ENCODE measurements at regions not wholly inside any gene's neighbourhood (a gene's known extent, or its start where the extent isn't known, plus 50 kb on each side); places are given as distances from the start of the nearest gene placed in this dataset.

DNA sequence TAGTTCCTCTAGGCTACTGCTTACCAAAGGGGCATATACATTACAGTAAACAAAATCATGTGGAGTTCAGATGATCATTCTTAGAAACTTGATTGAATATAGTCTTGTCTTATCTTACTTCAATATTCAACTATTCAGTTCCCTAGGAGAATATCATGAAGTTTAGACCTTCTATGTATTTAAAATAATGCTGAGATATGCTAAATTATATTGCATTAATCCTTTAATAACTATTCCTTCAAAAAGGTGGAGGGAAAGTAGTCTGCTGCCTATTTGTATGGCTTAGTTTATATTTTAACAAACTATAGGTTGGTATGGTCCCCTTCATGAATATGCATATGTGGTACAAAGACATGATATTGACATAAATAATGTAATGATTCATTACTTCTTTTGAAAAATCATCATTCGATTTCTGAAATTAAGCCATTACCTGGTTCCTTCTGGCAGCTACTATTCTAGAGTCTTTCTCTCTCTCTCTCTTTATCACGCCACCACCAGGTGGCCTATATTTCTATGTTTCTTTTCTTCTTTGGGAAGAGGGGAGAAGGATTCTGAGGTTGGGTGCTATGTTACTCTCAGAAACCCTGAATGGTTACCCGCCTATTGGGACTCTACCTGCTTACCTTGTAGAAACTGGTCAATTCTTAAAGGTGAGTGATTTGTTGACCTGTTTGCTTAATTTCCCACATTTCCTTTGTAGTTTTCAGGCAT is 855.8 kb downstream of the HACE1 start:
- H2BK5ac ChIP-seq (ENCODE audit: low read depth, low read length, poor library complexity, severe bottlenecking) = no peak overlapping the region
- H3K4me2 ChIP-seq (ENCODE audit: low read length, poor library complexity, severe bottlenecking) = no peak overlapping the region
- H2BK15ac ChIP-seq (ENCODE audit: low read depth, poor library complexity, severe bottlenecking) = no peak overlapping the region
- H4K91ac ChIP-seq (ENCODE audit: low read length) = no peak overlapping the region
- H3K36me3 ChIP-seq (ENCODE audit: control insufficient read depth in 1 of 2, insufficient read depth in 2 of 2, low read depth in 1 of 2, low read length in 2 of 2) = no peaks in the 10 kb centered on the region
- no peak overlapping the region for H2AFZ ChIP-seq (ENCODE audit: low read depth, low read length)
- no peak overlapping the region for H4K8ac ChIP-seq (ENCODE audit: low read length)
- no peak overlapping the region for H3K4me3 ChIP-seq (ENCODE audit: insufficient read depth in 1 of 2, low read depth in 1 of 2, low read length in 2 of 2)
- no peaks in the 10 kb centered on the region for H3K27me3 ChIP-seq (ENCODE audit: control insufficient read depth in 1 of 2, insufficient read depth in 1 of 2, low read length in 2 of 2)
- H2AK5ac ChIP-seq (ENCODE audit: low read length, severe bottlenecking) = no peak overlapping the region
- no peak overlapping the region for H3K18ac ChIP-seq (ENCODE audit: low read depth in 1 of 2, low read length in 2 of 2)
- H2BK120ac ChIP-seq (ENCODE audit: low read depth, low read length) = no peak overlapping the region
- H2BK12ac ChIP-seq (ENCODE audit: low read length in 2 of 2) = no peak overlapping the region
- no peak overlapping the region for H3K14ac ChIP-seq (ENCODE audit: low read length in 2 of 2)
- no peaks in the 10 kb centered on the region for H3K9me3 ChIP-seq (ENCODE audit: control insufficient read depth, low read length)
- no peak overlapping the region for H3K9ac ChIP-seq (ENCODE audit: low read length)
- WGBS = 83% methylated on average over 1 of the region's 3 CpGs
- no peak overlapping the region for H3K23ac ChIP-seq (ENCODE audit: low read length in 2 of 2)
- DNase-seq = no peak
- H3K4ac ChIP-seq (ENCODE audit: low read depth in 1 of 2, low read length in 2 of 2) = no peak overlapping the region
- H3K27ac ChIP-seq (ENCODE audit: low read length, poor library complexity, severe bottlenecking) = no peak overlapping the region
- no peaks in the 10 kb centered on the region for H3K4me1 ChIP-seq (ENCODE audit: control insufficient read depth, insufficient read depth, low read depth, low read length)
- H3K79me1 ChIP-seq (replicated peaks; ENCODE audit: low read length, poor library complexity, severe bottlenecking) = no peaks in the 10 kb centered on the region

- Histone ChIP-seq H3K14ac (ENCODE audit: low read length in 2 of 2) (no peak overlapping the region), H2BK12ac (ENCODE audit: low read length in 2 of 2) (no peak overlapping the region), H2BK5ac (ENCODE audit: low read depth, low read length, poor library complexity, severe bottlenecking) (no peak overlapping the region), H2BK15ac (ENCODE audit: low read depth, poor library complexity, severe bottlenecking) (no peak overlapping the region), H2AFZ (ENCODE audit: low read depth, low read length) (no peak overlapping the region), H3K79me1 (replicated peaks; ENCODE audit: low read length, poor library complexity, severe bottlenecking) (no peaks in the 10 kb centered on the region), H3K36me3 (ENCODE audit: control insufficient read depth in 1 of 2, insufficient read depth in 2 of 2, low read depth in 1 of 2, low read length in 2 of 2) (no peaks in the 10 kb centered on the region), H3K4me1 (ENCODE audit: control insufficient read depth, insufficient read depth, low read depth, low read length) (no peaks in the 10 kb centered on the region), H3K27ac (ENCODE audit: low read length, poor library complexity, severe bottlenecking) (no peak overlapping the region), H3K4ac (ENCODE audit: low read depth in 1 of 2, low read length in 2 of 2) (no peak overlapping the region), H3K9ac (ENCODE audit: low read length) (no peak overlapping the region), H3K4me3 (ENCODE audit: insufficient read depth in 1 of 2, low read depth in 1 of 2, low read length in 2 of 2) (no peak overlapping the region), H3K9me3 (ENCODE audit: control insufficient read depth, low read length) (no peaks in the 10 kb centered on the region), H3K27me3 (ENCODE audit: control insufficient read depth in 1 of 2, insufficient read depth in 1 of 2, low read length in 2 of 2) (no peaks in the 10 kb centered on the region), H2AK5ac (ENCODE audit: low read length, severe bottlenecking) (no peak overlapping the region), H3K4me2 (ENCODE audit: low read length, poor library complexity, severe bottlenecking) (no peak overlapping the region), H3K18ac (ENCODE audit: low read depth in 1 of 2, low read length in 2 of 2) (no peak overlapping the region), H4K8ac (ENCODE audit: low read length) (no peak overlapping the region), H2BK120ac (ENCODE audit: low read depth, low read length) (no peak overlapping the region), H3K23ac (ENCODE audit: low read length in 2 of 2) (no peak overlapping the region), H4K91ac (ENCODE audit: low read length) (no peak overlapping the region)
- DNase-seq = no peak
- WGBS = no CpG with 5 or more reads among the region's 1 CpG
Measured at GRCh38 chr6:103995571-103995970, 864.1 kb downstream of the HACE1 start.

DNA sequence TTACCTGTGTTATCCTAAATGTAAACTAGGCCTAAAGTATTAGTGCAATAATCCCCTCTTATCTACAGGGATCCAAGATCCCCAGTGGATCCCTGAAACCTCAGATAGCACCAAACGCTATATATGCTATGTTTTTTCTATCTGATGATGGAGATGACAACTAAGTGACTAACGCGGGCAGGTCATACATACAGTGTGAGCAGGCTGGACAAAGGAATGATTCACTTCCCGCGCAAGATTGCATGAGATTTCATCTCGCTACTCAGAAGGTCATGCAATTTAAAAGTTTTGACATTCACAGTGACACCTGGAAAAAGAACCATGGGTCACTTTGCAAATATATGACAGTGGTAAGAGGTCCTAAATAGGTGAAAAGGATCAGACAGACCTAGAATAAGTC is 875.9 kb downstream of the HACE1 start:
- Histone ChIP-seq H2AK5ac (ENCODE audit: low read length, severe bottlenecking) (no peak overlapping the region), H3K4ac (ENCODE audit: low read depth in 1 of 2, low read length in 2 of 2) (no peak overlapping the region), H2AFZ (ENCODE audit: low read depth, low read length) (no peak overlapping the region), H2BK120ac (ENCODE audit: low read depth, low read length) (no peak overlapping the region), H3K9ac (ENCODE audit: low read length) (no peak overlapping the region), H4K8ac (ENCODE audit: low read length) (no peak overlapping the region), H4K91ac (ENCODE audit: low read length) (no peak overlapping the region), H3K9me3 (ENCODE audit: control insufficient read depth, low read length) (no peaks in the 10 kb centered on the region), H3K4me3 (ENCODE audit: insufficient read depth in 1 of 2, low read depth in 1 of 2, low read length in 2 of 2) (no peak overlapping the region), H3K23ac (ENCODE audit: low read length in 2 of 2) (no peak overlapping the region), H3K18ac (ENCODE audit: low read depth in 1 of 2, low read length in 2 of 2) (no peak overlapping the region), H3K79me1 (replicated peaks; ENCODE audit: low read length, poor library complexity, severe bottlenecking) (no peaks in the 10 kb centered on the region), H3K4me1 (ENCODE audit: control insufficient read depth, insufficient read depth, low read depth, low read length) (no peaks in the 10 kb centered on the region), H3K4me2 (ENCODE audit: low read length, poor library complexity, severe bottlenecking) (no peak overlapping the region), H3K36me3 (ENCODE audit: control insufficient read depth in 1 of 2, insufficient read depth in 2 of 2, low read depth in 1 of 2, low read length in 2 of 2) (no peaks in the 10 kb centered on the region), H2BK5ac (ENCODE audit: low read depth, low read length, poor library complexity, severe bottlenecking) (no peak overlapping the region), H2BK15ac (ENCODE audit: low read depth, poor library complexity, severe bottlenecking) (no peak overlapping the region), H3K27ac (ENCODE audit: low read length, poor library complexity, severe bottlenecking) (no peak overlapping the region), H2BK12ac (ENCODE audit: low read length in 2 of 2) (no peak overlapping the region), H3K27me3 (ENCODE audit: control insufficient read depth in 1 of 2, insufficient read depth in 1 of 2, low read length in 2 of 2) (no peaks in the 10 kb centered on the region), H3K14ac (ENCODE audit: low read length in 2 of 2) (no peak overlapping the region)
- 67% methylated on average over 6 of the region's 6 CpGs for WGBS
- DNase-seq = peak; percentile 17

GRCh38 chr6:103983011-103983410 is 876.7 kb downstream of the HACE1 start:
- Histone ChIP-seq H3K4me2 (ENCODE audit: low read length, poor library complexity, severe bottlenecking) (no peak overlapping the region), H3K4me1 (ENCODE audit: control insufficient read depth, insufficient read depth, low read depth, low read length) (no peaks in the 10 kb centered on the region), H2BK12ac (ENCODE audit: low read length in 2 of 2) (no peak overlapping the region), H3K14ac (ENCODE audit: low read length in 2 of 2) (no peak overlapping the region), H3K4ac (ENCODE audit: low read depth in 1 of 2, low read length in 2 of 2) (no peak overlapping the region), H4K91ac (ENCODE audit: low read length) (no peak overlapping the region), H3K79me1 (replicated peaks; ENCODE audit: low read length, poor library complexity, severe bottlenecking) (no peaks in the 10 kb centered on the region), H2BK120ac (ENCODE audit: low read depth, low read length) (no peak overlapping the region), H3K27me3 (ENCODE audit: control insufficient read depth in 1 of 2, insufficient read depth in 1 of 2, low read length in 2 of 2) (no peaks in the 10 kb centered on the region), H3K9me3 (ENCODE audit: control insufficient read depth, low read length) (no peaks in the 10 kb centered on the region), H2BK5ac (ENCODE audit: low read depth, low read length, poor library complexity, severe bottlenecking) (no peak overlapping the region), H2AK5ac (ENCODE audit: low read length, severe bottlenecking) (no peak overlapping the region), H2BK15ac (ENCODE audit: low read depth, poor library complexity, severe bottlenecking) (no peak overlapping the region), H3K9ac (ENCODE audit: low read length) (no peak overlapping the region), H3K18ac (ENCODE audit: low read depth in 1 of 2, low read length in 2 of 2) (no peak overlapping the region), H3K27ac (ENCODE audit: low read length, poor library complexity, severe bottlenecking) (no peak overlapping the region), H3K23ac (ENCODE audit: low read length in 2 of 2) (no peak overlapping the region), H3K36me3 (ENCODE audit: control insufficient read depth in 1 of 2, insufficient read depth in 2 of 2, low read depth in 1 of 2, low read length in 2 of 2) (no peaks in the 10 kb centered on the region), H4K8ac (ENCODE audit: low read length) (no peak overlapping the region), H2AFZ (ENCODE audit: low read depth, low read length) (no peak overlapping the region), H3K4me3 (ENCODE audit: insufficient read depth in 1 of 2, low read depth in 1 of 2, low read length in 2 of 2) (no peak overlapping the region)
- peak; percentile 1 for DNase-seq
- 19% methylated on average over 2 of the region's 5 CpGs for WGBS

Measured in mesenchymal stem cell (in vitro differentiated cells and primary cell).